A549 (cell line): ENCODE measurements at regions not wholly inside any gene's neighbourhood (a gene's known extent, or its start where the extent isn't known, plus 50 kb on each side); places are given as distances from the start of the nearest gene placed in this dataset.
A peak's percentile ranks its signal among the peaks of the same experiment; 100 is the strongest.

Experiments used
- ATAC-seq, 2 experiments: fragments of 200-7000 bp in 1 of 2; fragments of >200 bp in 1 of 2; cut with Nextera tagmentation in 1 of 2; cut with Tn5 transposase in 1 of 2; 3 replicates each; pipeline versions ENCODE4 v1.8.0 to v1.9.1; 2018 to 2020; ENCODE audit warnings: mild to moderate bottlenecking in 1 of 2, moderate library complexity in 1 of 2
- CTCF ChIA-PET: fragments of 300-600 bp; sonication (Branson Sonifier 250); formaldehyde crosslinking; extraction: SDS; loops from one replicate; lab custom pipeline; 2021; ENCODE audit warnings: antibody characterized with exemption, inconsistent platforms; lab: Yijun Ruan, JAX
- POLR2A ChIA-PET: fragments of 350-600 bp; formaldehyde crosslinking; extraction: SDS; loops from one replicate; lab custom pipeline; 2021; ENCODE audit warnings: antibody characterized with exemption, inconsistent platforms; lab: Yijun Ruan, JAX
- DNase-seq, 2 experiments: peaks; one replicate each; pipeline versions ENCODE4 v3.0.0 to v3.0.0-alpha.2; 2011 to 2016; ENCODE audit warnings: low read depth in 1 of 2, low spot score in 1 of 2
- FAIRE-seq: peaks from 2 replicates; lab custom pipeline; 2011; peaks lifted over from hg19 to GRCh38; lab: Jason Lieb, UNC
- H3K27ac ChIP-seq, 2 experiments: fragments of >200 bp; sonication (Bioruptor Twin); formaldehyde crosslinking; 3 replicates each; pipeline ENCODE4 v1.5.1; 2016 to 2017
- H3K4me1 ChIP-seq: fragments of >200 bp; sonication (Bioruptor Twin); formaldehyde crosslinking; 3 replicates; pipeline ENCODE4 v1.6.1; 2016
- H3K4me2 ChIP-seq: fragments of >200 bp; sonication (Bioruptor Twin); formaldehyde crosslinking; 3 replicates; pipeline ENCODE4 v1.6.1; 2016
- H3K4me3 ChIP-seq: fragments of >200 bp; sonication (Bioruptor Twin); formaldehyde crosslinking; 3 replicates; pipeline ENCODE4 v1.5.1; 2016
- H3K9me3 ChIP-seq: fragments of >200 bp; sonication (Bioruptor Twin); formaldehyde crosslinking; 3 replicates; pipeline ENCODE4 v1.6.1; 2016
- CBX2 ChIP-seq: fragments of 200-600 bp; sonication (generic); IDR thresholded peaks from 2 replicates; pipeline ENCODE4 v1.6.1; 2016; ENCODE audit warnings: low read depth, mild to moderate bottlenecking, borderline replicate concordance
- CEBPB ChIP-seq, 2 experiments: fragments of >200 bp in 1 of 2; sonication (Bioruptor Twin) in 1 of 2; formaldehyde crosslinking in 1 of 2; IDR thresholded peaks; 2 replicates each; pipeline ENCODE4 v1.6.1; 2012 to 2016
- CHD4 ChIP-seq: fragments of 200-600 bp; sonication (generic); IDR thresholded peaks from 2 replicates; pipeline ENCODE4 v1.6.1; 2016; ENCODE audit warnings: antibody characterized with exemption, mild to moderate bottlenecking, borderline replicate concordance
- ESRRA ChIP-seq: fragments of 150-350 bp; IDR thresholded peaks from 2 replicates; pipeline ENCODE4 v1.6.1; 2014; ENCODE audit warnings: mild to moderate bottlenecking, low read length, borderline replicate concordance
- FOSL2 ChIP-seq, 2 experiments: fragments of 450-650 bp in 1 of 2; fragments of >200 bp in 1 of 2; sonication (Bioruptor Twin) in 1 of 2; formaldehyde crosslinking; IDR thresholded peaks; 2 replicates each; pipeline versions ENCODE4 v1.5.0 to v1.6.1; 2016 to 2020; ENCODE audit warnings: mild to moderate bottlenecking in 1 of 2, moderate library complexity in 1 of 2
- HEYL ChIP-seq: fragments of 250-450 bp; sonication (Bioruptor Pico); IDR thresholded peaks from 2 replicates; pipeline ENCODE4 v1.8.0; 2021; ENCODE audit warnings: mild to moderate bottlenecking, moderate library complexity
- HMGXB4 ChIP-seq: fragments of 250-450 bp; sonication (Bioruptor Pico); IDR thresholded peaks from 2 replicates; pipeline ENCODE4 v1.5.0; 2021; ENCODE audit warnings: mild to moderate bottlenecking, moderate library complexity, borderline replicate concordance
- JUN ChIP-seq, 2 experiments: fragments of >200 bp; sonication (Bioruptor Twin); formaldehyde crosslinking; IDR thresholded peaks; 2 replicates in 1 of 2; 3 replicates in 1 of 2; pipeline ENCODE4 v1.6.1; 2016 to 2017
- NPAS2 ChIP-seq: fragments of 250-450 bp; sonication (Bioruptor Pico); IDR thresholded peaks from 2 replicates; pipeline ENCODE4 v1.8.0; 2022; ENCODE audit warnings: mild to moderate bottlenecking, moderate library complexity, borderline replicate concordance
- POLR2A ChIP-seq: IDR thresholded peaks from 2 replicates; pipeline ENCODE4 v1.6.1; 2012; ENCODE audit warnings: mild to moderate bottlenecking, low read length
- RAD21 ChIP-seq, 2 experiments: fragments of >200 bp in 1 of 2; sonication (Bioruptor Twin) in 1 of 2; formaldehyde crosslinking in 1 of 2; IDR thresholded peaks in 1 of 2; conservative IDR thresholded peaks in 1 of 2; 2 replicates in 1 of 2; 3 replicates in 1 of 2; pipeline ENCODE4 v1.6.1; 2012 to 2018; ENCODE audit warnings: inconsistent platforms in 1 of 2
- RARB ChIP-seq: fragments of 250-450 bp; sonication (Bioruptor Pico); IDR thresholded peaks from 2 replicates; pipeline ENCODE4 v1.8.0; 2021; ENCODE audit warnings: mild to moderate bottlenecking, moderate library complexity
- RFX5 ChIP-seq: fragments of 450-650 bp; IDR thresholded peaks from 2 replicates; pipeline ENCODE4 v1.7.1; 2014; ENCODE audit warnings: antibody characterized with exemption, mild to moderate bottlenecking, moderate library complexity
- SREBF2 ChIP-seq: fragments of 450-650 bp; IDR thresholded peaks from 2 replicates; pipeline ENCODE4 v1.6.1; 2014; ENCODE audit warnings: mild to moderate bottlenecking, moderate library complexity
- USF2 ChIP-seq: fragments of 450-650 bp; IDR thresholded peaks from 2 replicates; pipeline ENCODE4 v1.6.1; 2014; ENCODE audit warnings: antibody characterized with exemption
- WGBS: methylation state at CpG from one replicate; pipeline ENCODE4 v1.1.6; 2017; ENCODE audit errors: missing lambda C conversion rate; 5-methylcytosine and 5-hydroxymethylcytosine counted together
- TF ChIP-seq, protein P1 (sequence below): IDR thresholded peaks from 2 replicates; pipeline ENCODE4 v1.6.1; 2012; ENCODE audit warnings: low read depth, borderline replicate concordance
- TF ChIP-seq, protein P2 (sequence below): fragments of >200 bp; sonication (Bioruptor Twin); formaldehyde crosslinking; IDR thresholded peaks from 3 replicates; pipeline ENCODE4 v1.5.1; 2016
- TF ChIP-seq, protein P3 (sequence below): fragments of >200 bp; sonication (Bioruptor Twin); formaldehyde crosslinking; IDR thresholded peaks from 3 replicates; pipeline ENCODE4 v1.6.1; 2016

DNA sequence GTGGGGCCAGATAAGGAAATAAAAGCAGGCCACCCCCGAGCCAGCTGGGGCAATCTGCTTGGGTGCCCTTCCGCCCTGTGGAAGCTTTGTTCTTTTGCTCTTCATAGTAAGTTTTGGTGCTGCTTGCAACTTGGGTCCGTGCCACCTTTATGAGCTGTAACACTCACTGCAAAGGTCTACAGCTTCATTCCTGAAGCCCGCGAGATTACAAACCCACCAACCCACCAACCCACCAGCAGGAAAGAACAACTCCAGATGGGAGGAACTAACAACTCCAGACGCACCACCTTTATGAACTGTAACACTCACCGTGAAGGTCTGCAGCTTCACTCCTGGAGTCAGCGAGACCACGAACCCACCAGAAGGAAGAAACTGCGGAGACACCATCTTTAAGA is 84.2 kb upstream of the ARRDC4 start:
- FAIRE-seq = no peak
- no peak overlapping the region for H3K27ac ChIP-seq
- POLR2A ChIA-PET = no interaction called here
- TF ChIP-seq, protein P1, sequence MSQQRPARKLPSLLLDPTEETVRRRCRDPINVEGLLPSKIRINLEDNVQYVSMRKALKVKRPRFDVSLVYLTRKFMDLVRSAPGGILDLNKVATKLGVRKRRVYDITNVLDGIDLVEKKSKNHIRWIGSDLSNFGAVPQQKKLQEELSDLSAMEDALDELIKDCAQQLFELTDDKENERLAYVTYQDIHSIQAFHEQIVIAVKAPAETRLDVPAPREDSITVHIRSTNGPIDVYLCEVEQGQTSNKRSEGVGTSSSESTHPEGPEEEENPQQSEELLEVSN = no peak
- TF ChIP-seq, protein P2, sequence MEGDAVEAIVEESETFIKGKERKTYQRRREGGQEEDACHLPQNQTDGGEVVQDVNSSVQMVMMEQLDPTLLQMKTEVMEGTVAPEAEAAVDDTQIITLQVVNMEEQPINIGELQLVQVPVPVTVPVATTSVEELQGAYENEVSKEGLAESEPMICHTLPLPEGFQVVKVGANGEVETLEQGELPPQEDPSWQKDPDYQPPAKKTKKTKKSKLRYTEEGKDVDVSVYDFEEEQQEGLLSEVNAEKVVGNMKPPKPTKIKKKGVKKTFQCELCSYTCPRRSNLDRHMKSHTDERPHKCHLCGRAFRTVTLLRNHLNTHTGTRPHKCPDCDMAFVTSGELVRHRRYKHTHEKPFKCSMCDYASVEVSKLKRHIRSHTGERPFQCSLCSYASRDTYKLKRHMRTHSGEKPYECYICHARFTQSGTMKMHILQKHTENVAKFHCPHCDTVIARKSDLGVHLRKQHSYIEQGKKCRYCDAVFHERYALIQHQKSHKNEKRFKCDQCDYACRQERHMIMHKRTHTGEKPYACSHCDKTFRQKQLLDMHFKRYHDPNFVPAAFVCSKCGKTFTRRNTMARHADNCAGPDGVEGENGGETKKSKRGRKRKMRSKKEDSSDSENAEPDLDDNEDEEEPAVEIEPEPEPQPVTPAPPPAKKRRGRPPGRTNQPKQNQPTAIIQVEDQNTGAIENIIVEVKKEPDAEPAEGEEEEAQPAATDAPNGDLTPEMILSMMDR = no peak
- TF ChIP-seq HEYL (CRISPR knock-in tag) = no peak
- no peak for TF ChIP-seq HMGXB4 (CRISPR knock-in tag)
- TF ChIP-seq USF2 = no peak
- TF ChIP-seq RARB = no peak
- TF ChIP-seq RFX5 = no peak
- no peak for TF ChIP-seq CHD4
- TF ChIP-seq CBX2 = no peak
- no peak for TF ChIP-seq FOSL2 (IDR thresholded peaks at IDR 0.05)
- no peak for TF ChIP-seq FOSL2 (CRISPR knock-in tag; IDR thresholded peaks at IDR 0.05)
- TF ChIP-seq, all 56 proteins: peak for 0
- Histone ChIP-seq H3K4me3 (no peak overlapping the region), H3K4me1 (no peaks in the 10 kb centered on the region), H3K4me2 (no peak overlapping the region), H3K9me3 (0 out of 3 replicates have a peak, but pooled peaks cover 3% of the 10 kb centered on the region)
- ATAC-seq = no peak
- DNase-seq = peak in 1 of 2 experiments; percentile 7
- CTCF ChIA-PET = interaction anchor here (0.8 to 2.2 kb wide), 3 partner anchors 11 to 167 kb away, joined by 4 to 7 read pairs (median 4); no protein-coding TSS in a partner anchor
- WGBS = 57% methylated on average over 10 of the region's 10 CpGs

DNA sequence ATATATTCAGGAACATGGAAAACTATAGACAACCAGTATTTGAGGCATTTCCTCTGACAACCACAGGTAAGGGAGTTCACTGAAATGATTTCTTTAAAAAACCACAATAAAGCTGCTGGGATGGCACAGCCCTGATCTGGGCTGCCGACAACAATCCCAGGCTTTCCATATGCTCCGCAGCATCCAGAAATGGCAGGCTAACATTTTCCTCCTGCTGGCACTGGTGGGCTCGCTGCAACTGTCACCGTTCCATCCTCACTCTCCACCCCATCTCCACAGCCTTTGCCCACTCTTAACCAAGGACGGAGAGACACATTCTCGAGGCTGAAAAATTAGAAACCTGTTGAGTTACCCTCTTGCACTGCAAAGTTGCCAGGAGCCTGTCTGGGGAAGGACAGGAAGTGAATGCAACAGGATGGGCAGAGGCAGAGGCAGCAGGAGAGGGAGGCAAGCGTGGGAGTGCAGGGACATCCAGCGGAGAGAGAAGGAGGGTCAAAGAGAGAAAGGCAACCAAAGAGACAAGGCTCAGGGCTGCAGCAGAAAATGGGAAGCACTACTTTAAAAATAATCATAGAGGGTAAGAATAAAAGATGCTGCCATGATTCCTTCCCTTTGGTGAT is 79.0 kb upstream of the ARRDC4 start:
- POLR2A ChIA-PET = no interaction called here
- Histone ChIP-seq H3K4me1 (no peaks in the 10 kb centered on the region), H3K9me3 (no peaks in the 10 kb centered on the region), H3K27ac (no peak overlapping the region), H3K4me3 (no peak overlapping the region), H3K4me2 (no peak overlapping the region)
- TF ChIP-seq RAD21 (conservative IDR thresholded peaks at IDR 0.05 in 1 of 2, IDR thresholded peaks at IDR 0.05 in 1 of 2) (no peak), CEBPB (IDR thresholded peaks at IDR 0.05) (no peak), ESRRA (no peak), HEYL (CRISPR knock-in tag) (no peak), RFX5 (no peak), CHD4 (no peak), SREBF2 (no peak), JUN (IDR thresholded peaks at IDR 0.05) (no peak), NPAS2 (CRISPR knock-in tag) (no peak), POLR2A (no peak)
- TF ChIP-seq, protein P3, sequence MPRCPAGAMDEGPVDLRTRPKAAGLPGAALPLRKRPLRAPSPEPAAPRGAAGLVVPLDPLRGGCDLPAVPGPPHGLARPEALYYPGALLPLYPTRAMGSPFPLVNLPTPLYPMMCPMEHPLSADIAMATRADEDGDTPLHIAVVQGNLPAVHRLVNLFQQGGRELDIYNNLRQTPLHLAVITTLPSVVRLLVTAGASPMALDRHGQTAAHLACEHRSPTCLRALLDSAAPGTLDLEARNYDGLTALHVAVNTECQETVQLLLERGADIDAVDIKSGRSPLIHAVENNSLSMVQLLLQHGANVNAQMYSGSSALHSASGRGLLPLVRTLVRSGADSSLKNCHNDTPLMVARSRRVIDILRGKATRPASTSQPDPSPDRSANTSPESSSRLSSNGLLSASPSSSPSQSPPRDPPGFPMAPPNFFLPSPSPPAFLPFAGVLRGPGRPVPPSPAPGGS = no peak
- FAIRE-seq = no peak
- no peak for DNase-seq
- CTCF ChIA-PET = no interaction called here
- WGBS = 10% methylated on average over 8 of the region's 8 CpGs
- peak in 1 of 2 experiments; percentile 30; a peak in 2 of 6 replicates for ATAC-seq
